ENCODE measurements at regions not wholly inside any gene's neighbourhood (a gene's known extent, or its start where the extent isn't known, plus 50 kb on each side); places are given as distances from the start of the nearest gene placed in this dataset.
A peak's percentile ranks its signal among the peaks of the same experiment; 100 is the strongest.

DNA sequence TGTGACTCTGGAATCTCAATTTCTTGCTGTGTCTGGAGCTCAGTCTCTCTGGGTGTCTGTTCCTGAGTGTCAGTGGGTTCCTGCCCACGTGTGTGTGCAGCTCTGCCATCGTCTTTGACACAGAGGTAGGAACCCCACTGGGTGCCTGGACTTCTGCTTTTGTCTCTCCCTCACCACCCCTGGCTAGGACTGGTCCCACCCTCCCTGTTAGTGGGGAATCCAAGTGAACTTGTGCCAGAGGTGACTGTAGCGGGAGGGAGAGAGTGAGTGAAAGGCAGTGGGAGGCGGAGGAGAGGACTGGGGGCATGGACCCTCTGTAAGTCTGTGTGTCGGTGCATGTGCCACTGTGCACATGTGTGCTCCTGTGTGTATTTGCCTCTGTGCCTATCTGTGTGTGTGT, 299.9 kb upstream of the ZMIZ1 start:
- intact Hi-C loops (cut with DNase I, micrococcal nuclease): no loop called here
- no peak for ATAC-seq
- no peak for DNase-seq

DNA sequence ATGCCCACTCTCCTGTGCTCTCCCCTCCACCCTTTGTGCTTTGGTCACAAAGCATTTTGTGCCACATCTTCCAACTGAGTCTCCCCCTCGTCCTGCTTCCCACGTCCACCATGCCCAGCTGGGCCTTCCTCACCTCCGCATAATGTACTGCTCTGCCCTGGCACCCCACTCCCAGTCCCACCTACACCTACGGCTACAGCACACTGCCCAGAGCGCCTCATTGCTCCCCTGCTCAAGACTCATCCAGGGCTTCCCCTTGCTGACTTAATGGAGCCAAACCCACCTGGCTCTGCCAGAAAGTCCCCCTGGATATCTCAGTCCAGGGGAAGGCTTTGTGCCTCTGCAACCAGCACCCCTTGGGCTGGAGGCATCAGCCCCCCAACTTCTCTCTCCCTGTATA, 299.2 kb upstream of the ZMIZ1 start:
- intact Hi-C loops (cut with DNase I, micrococcal nuclease): no loop called here
- DNase-seq (no peak), ATAC-seq (no peak)

DNA sequence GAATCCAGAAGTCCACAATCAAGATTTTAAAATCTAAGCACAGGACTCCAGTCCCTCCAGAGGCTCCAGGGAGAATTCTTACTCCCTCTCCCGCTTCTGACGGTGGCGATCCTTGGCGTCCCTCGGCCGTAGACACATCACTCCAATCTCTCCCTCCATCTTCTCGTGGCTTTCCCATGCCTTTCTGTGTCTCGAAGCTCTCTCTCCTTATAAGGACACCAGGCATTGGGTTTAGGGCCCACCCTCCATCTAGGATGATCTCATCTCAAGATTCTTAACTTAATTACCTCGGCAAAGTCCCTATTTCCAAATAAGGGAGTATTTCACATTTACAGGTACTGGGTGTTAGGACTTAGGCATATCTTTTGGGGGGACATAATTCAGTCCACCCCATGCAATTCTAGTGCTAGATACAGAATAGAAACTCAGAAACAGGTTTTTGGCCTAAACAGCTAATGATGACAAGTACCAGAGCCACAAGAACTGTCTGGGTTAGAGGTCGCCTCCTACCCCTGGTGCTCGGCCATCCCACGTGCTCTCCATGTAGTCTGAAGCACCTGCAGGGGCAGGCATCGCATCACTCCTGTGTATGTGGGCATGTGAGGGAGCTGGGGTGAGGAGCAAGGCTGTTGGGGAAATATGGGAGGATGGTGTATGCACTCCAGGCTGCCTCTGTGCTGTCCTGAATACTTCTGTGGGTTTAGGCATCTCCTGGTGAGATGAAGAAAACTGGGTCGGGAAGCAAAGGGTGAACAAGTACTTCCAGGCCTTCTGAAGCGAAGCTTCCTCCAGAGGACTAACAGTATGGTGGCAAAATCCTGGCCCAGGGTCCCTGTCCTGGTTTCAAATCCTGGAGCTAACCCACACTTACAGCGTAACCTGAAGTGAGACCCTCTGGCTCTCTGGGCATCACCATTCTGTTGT, 298.3 kb upstream of the ZMIZ1 start:
- DNase-seq: no peak
- intact Hi-C loops (cut with DNase I, micrococcal nuclease): no loop called here
- ATAC-seq: no peak

DNA sequence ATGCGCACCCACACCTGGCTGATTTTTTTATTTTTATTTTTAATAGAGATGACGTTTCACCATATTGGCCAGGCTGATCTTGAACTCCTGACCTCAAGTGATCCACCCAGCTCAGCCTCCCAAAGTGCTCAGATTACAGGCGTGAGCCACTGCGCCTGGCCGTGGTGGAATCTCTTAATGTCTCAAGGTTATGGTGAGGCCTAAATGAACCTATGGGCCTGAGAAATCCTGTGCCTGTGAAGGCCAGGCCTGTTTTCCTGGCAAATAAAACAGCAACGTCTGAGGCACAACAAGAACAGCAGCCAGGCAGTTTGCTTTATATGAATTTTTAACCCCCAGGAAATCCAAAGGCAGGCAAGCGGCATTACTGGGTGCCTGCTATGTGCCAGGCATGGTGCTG, 297.5 kb upstream of the ZMIZ1 start:
- no peak for ATAC-seq
- no peak for DNase-seq
- intact Hi-C loops (cut with DNase I, micrococcal nuclease): no loop called here

DNA sequence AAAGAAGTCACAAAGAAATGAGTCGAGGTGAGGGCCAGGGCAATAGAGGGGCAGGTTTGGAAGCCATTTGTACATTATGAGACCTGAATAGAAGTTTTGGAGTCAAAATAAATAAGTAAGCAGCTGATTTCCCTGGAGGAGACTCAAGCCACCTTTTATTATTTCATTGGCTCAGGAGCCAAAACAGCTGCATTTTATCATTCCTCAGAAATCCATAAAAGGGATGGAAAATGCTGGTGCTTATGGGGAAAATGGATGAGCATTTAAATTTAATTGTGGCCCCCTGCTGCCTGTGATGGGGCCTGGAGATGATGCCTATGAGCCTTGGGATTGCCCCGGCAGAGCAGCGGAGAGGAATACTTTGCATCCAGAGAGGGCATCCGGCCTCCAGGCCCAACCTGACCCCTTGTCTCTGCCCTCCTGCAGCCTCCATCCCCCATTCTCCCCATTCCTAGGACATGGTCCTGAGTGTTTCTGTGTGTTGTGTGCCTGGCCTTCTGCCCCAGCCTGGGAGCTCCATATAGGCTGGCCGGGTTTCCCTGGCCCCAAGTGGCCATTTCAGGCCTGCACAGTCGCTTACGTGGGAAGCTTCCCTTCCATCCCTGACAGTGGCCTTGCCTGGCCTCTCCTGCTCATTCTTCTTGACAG, 296.8 kb upstream of the ZMIZ1 start:
- DNase-seq (no peak), ATAC-seq (no peak)
- intact Hi-C loops (cut with DNase I, micrococcal nuclease): no loop called here

DNA sequence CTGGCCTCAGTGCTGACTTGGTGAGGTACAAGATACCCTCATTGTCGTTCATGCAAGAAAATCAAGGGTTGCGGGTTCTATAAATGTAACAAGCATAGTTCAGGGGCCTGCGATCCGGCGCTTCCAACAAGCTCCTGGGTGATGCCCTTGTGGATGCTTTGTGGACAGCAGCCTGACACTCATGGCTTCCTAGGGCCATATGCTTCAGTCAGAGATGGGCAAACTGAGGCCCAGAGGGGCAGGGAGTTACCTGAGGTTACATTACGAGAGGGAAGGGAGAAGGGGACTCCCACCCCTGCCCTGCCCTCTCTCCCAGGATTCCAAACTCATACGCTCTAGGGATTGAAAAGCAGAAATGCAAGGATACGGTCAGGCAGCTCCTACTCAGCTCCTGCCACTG, 296.3 kb upstream of the ZMIZ1 start:
- ATAC-seq (no peak), DNase-seq (no peak)
- intact Hi-C loops (cut with DNase I, micrococcal nuclease): no loop called here

DNA sequence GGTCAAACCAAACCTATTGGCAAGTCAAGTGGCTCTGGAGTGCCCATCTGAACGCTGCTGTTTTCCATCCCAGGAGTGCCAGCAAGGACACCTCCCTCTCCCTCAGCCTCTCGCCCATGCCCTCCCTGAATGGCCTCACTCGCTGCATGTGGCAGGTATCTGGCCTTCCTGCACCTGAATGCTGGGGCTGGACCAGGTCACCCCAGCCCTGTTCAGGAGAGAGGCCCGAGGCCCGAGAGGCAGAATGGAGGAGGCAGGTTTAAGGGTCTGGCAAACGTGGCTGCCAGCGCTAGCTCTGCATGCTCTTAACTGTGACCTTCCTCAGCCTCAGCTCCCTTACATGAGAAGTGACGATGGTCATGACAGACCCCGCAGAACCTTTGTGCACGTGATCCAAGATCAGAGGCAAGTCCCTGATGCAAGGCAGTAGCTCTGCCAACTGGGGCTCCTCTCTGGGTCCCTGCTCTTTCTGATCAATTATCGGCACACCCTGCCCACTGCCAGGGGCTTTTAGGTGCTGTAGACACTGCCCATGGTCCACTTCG, 295.7 kb upstream of the ZMIZ1 start:
- ATAC-seq (no peak), DNase-seq (no peak)
- intact Hi-C loops (cut with DNase I, micrococcal nuclease): no loop called here

DNA sequence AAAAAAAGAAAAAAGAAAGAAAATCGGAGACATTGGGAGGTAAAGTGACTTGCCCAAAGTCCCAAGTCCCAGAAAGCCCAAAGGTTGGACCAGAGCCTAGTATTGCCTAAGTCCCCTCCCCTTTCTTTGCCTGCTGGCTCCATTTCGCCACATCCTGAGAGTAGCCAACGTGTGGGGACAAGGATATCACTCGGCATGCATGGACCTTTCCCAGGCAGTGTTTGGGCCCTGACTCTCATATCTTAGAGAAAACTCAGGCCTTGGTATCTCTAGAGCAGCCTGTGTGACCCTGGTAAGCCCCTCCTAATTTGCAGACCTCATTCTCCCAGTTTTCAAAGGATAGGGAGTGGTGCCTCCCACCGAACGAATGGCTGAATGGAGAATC, 294.2 kb upstream of the ZMIZ1 start:
- DNase-seq (no peak), ATAC-seq (no peak)
- intact Hi-C loops (cut with DNase I, micrococcal nuclease): no loop called here

DNA sequence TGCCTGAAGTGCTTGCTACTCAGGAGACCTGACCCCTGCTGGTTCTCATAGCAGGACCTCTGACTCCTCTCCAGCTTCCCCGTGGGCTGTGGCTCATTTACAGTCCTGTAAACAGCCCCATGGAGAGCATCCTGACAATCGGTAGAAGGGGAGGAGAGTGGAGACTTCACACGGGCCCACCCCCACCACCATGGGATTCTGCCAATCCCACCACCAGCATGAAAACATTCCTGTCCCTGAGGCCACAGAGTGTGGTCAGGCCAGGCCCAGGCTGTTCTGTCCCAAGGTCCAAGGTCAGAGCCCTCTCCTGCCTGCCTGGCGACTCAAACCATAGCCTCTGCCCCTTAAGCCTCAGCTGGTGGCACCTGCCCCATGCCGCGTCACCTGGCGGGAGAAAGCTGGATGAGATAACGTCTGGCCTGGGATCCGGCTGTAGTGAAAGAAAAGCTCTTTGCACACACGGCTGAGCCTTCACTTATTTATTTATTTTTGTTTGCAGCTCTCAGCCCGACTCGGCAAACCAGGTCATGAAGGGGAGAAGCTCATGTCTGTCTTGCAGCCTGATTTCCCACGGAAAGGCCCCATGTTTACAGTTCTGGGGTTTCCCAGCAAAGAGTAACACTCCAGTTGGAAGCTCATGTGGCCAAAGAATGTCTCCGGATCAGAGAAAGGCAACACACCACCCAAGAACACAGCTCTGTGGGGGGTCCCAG, 293.6 kb upstream of the ZMIZ1 start:
- ATAC-seq: no peak

DNA sequence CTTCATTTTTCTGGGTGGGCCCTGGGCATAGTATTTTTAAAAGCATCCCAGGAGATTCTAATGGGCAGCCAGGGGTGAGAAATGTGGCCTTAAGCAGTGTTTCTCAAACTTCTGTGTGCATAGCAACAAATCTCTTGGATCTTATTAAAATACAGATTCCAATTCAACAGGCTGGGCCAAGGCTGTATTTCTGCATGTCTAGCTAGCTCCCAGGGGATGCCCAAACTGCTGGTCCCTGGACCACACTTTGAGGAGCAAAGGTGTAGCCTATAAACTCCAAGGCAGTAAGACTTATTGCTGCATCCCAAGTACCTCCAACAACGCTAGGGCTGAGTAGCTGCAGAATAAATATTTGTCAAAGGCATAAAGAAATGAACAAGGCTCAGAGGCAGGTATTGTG, 292.9 kb upstream of the ZMIZ1 start:
- intact Hi-C loops (cut with DNase I, micrococcal nuclease): no loop called here
- DNase-seq: no peak
- ATAC-seq: no peak

More for the DNA sequence above, 293.6 kb upstream of the ZMIZ1 start:
- intact Hi-C loops (cut with DNase I, micrococcal nuclease): no loop called here
- DNase-seq: no peak

DNA sequence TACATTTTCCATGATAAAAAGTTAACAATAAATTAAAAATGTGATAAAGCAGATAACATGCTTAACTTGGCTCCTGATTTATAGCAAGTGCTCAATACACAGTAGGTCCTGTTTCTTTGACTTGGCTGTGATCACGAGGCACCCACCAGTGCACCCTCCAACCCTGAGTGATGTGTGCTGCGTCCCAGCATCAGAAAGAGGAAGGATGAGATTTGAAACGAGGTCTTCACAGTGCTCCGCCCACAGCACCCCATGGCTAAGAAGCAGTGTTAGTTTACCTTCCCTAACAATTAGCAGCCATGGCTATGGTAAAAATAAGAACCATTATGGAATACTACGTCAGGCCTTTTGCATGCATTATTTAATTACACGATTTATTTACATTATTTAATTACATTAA, 292.0 kb upstream of the ZMIZ1 start:
- intact Hi-C loops (cut with DNase I, micrococcal nuclease): no loop called here
- DNase-seq (no peak), ATAC-seq (no peak)

DNA sequence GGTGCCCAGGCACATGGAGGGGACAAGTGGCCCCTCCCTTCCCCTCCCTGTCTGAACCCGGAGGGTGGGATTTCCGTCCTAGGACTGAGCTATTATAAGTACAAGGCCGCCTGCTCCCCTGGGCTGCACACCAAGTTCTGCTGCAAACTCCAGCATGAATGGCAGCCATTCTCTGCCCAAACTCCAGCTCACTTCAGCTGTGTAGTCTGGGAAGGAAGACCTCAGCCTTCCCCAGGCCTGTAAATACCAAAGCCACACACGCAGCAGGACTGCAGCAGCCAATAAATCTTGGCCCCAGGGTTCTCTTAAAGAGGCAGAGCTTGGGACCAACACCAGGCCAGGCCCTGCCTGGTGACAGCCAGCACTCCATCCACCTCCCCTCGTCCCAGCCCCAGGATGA, 291.3 kb upstream of the ZMIZ1 start:
- peak; percentile 16 to 63 for DNase-seq

DNA sequence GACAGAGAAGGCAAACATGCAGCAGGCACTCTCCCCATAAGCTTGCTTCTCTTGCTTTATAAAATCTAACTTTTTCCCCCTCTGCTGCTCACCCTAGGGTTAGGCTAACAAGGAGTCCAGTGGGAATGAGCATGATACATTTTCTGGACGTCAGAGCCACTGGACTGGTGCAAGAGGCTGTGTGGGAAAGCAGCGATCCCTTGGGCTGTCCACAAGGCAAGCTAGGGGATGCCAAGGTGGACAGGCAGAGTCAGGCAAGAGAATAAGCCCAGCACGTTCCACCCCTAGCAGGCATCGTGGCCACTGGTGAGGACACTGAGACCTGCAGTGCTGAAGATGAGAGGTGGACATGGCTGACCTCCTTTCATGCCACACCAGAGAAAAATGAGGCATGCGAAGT, 290.9 kb upstream of the ZMIZ1 start:
- DNase-seq (no peak), ATAC-seq (no peak)
- intact Hi-C loops (cut with DNase I, micrococcal nuclease): no loop called here

More for the DNA sequence above, 291.3 kb upstream of the ZMIZ1 start:
- intact Hi-C loops (cut with DNase I, micrococcal nuclease): no loop called here
- peak; percentile 19 for ATAC-seq

DNA sequence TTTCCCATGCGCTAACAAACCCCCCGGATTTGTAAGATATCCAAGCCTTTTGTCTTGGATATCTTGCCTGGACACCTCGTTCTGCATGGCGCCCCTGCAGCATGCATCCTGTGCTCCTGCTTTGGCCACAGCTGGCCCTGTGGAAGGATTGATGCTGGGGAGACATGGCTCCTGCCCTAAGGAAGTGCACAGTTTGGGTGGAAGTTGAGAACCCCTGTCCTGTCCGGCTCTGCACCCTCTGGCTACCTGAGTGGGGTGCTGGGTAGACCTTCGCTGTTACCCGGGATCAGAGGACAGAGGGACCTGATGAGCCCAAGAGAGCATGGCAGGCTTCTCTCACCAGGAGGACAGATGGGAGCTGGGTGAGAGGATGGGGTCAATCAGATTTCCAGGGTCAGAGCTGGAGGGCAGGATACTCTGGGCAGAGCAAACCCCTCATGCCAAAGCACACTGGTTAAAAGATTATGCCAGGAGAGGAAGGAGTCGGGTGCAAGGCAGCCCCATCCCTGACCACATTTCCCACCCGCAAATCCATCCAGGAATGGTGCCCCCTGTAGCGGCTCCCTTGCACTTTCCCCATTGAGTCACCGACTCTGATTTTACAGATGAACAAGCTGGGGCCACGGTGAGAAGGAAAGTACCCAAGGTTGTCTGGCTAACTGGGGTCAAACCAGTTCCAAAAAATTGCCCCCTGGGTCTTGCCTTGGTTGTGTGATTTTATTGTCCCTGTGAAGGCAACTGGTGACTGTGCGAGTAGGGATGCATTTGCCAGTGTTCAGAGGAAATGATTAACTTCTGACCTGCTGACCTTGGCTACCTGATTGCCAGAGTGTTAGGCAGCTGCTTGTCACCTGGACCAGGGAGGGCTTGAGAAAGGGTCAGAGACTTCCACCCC, 290.1 kb upstream of the ZMIZ1 start:
- DNase-seq (no peak), ATAC-seq (no peak)
- intact Hi-C loops (cut with DNase I, micrococcal nuclease): no loop called here

DNA sequence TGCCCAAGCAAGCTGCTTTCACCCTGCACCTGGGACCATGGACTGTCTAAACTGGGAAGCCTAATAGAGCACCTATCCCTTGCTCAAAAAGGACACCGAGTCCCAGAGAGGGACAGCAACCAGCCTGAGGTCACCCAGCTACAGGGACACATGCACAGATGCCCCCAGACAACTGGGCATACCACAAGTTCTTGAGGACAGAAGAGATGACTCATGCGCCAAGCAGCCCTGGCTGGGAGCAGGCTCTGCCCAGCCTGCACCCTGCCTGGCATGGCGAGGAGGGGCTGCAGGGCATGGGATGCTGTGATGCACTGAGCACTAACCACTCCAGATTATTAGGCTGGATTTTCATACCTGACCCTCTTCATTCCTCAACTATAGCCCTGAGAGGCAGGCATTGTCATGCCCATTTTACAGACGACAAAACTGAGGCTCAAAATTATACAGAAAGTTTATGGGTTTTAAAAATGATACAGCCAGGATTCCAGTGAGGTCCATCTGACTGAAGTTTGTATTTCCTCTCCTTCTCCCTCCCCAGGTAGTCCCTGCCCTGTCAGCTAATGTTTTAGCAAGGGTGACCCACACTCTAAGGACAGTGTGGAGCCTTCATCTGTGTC, 289.3 kb upstream of the ZMIZ1 start:
- ATAC-seq (no peak), DNase-seq (no peak)
- intact Hi-C loops (cut with DNase I, micrococcal nuclease): no loop called here

DNA sequence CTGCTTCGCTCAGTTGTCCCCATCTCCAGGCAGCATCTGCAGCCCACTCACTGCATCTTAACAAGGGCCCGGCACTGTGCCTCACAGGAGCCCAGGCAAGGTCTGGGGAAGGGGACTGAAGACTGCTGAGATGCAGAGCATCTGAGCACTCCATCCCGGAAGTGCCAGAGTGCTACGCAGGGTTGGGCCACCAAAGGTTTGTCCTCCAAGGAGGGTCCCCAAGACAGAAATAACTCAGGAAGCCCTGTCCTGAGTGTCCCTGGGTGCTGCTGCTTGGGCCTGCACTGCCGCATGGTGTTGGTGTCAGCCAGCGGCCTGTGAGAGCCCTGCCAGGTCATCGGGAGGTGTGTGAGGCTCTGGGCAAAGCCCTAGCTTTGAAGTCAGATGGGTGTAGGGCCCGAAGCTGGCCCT, 288.2 kb upstream of the ZMIZ1 start:
- intact Hi-C loops (cut with DNase I, micrococcal nuclease): no loop called here
- ATAC-seq (no peak), DNase-seq (no peak)

DNA sequence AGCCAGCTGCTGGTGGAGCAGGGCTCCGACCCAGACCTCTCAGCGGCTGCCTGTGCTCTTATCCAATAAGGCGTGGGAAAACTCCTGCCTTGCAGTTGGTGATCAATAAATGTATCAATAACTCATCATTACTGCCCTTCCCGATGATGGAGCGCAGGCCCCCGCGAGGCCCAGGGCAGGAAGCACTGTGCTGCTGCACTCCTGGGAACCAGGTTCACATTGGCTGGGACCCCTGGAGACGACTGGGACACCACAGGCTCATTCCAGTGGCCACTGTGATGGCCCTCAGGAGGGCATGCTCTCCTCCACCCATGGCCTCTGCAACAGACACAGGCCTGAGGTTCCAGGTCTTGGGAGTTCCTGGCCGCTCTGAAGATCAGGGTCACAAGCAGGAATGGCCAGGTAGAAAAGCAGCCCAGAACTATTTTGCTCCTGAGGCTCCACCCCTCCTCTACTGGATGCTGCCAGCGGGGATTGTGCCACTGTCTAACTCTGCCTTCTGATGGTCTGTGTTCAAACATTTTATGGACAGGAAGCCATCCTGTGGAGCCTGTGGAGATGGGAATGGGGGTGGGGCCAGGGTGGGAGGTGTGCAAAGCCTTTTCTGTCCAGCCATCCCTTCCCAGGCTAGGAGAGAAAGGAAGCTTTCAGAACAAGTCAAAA, 287.4 kb upstream of the ZMIZ1 start:
- intact Hi-C loops (cut with DNase I, micrococcal nuclease): no loop called here
- no peak for ATAC-seq
- no peak for DNase-seq

DNA sequence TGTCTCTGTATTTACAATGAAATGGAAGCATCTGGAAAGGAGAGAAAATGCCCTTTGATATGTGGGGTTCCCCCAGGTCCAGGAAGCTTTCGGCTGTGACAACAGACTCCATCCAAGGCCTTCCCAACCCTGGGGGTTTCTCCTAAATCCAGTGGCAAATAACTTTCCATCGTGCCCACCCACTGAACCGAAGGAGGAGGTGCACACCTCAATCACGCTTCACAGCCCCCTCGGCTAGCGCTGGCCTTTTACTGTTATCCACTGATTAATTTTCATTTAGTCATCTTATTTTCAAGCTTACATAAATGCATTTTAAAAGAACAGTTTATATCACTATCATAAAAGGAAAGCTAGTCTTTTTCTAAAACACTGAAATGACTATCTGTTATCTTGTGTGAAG, 286.8 kb upstream of the ZMIZ1 start:
- DNase-seq: no peak
- intact Hi-C loops (cut with DNase I, micrococcal nuclease): no loop called here
- no peak for ATAC-seq
